ENCODE measurements at regions not wholly inside any gene's neighbourhood (a gene's known extent, or its start where the extent isn't known, plus 50 kb on each side); places are given as distances from the start of the nearest gene placed in this dataset.
A peak's percentile ranks its signal among the peaks of the same experiment; 100 is the strongest.

DNA sequence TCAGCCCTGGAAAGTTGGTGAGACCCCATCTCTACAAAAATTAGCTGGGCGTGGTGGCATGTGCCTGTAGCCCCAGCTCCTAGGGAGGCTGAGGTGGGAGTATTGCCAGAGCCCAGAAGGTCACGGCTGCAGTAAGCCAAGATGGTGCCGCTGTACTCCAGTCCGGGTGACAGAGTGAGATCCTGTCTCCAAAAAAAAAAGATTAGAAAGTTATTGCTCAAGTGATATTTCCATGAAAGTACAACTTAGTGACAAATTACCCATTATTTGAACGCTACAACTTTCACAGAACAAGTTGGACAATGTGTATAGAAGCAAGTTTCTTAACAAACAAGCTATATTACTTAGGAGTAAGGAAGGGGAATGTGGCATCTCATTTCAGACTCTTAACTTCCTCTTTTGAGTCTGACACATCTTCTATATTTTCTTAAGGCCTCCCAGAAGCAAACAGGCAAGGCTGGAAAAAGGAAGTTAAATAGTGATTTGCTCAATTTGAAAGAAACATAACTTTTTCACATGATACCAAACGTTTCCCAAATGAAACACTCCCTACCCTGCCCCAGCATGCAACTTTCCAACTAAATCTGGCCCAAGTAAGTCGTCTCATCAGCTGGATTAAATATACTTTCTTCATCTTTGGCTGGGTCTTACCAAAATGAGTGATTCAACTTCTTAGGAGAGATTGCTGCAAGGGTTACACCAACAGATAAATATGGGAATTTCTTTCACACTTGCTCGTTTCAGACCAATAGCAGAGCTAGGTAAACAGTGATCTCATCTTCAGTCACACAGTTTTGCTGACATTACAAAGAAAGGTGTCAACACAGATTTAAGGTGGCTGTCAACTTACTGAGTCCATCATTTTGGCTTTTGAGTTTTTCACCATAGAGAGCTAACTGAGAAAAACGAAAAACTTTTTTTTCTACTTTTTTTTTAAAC, 66.3 kb upstream of the KLF6 start:
- no peak for TF ChIP-seq CTCF (IDR thresholded peaks at IDR 0.05)
- DNase-seq (ENCODE audit: low spot score), result no peak
- Histone ChIP-seq H3K27ac (peak overlapping the region; percentile 80 to 82), H3K4me3 (no peak overlapping the region)

DNA sequence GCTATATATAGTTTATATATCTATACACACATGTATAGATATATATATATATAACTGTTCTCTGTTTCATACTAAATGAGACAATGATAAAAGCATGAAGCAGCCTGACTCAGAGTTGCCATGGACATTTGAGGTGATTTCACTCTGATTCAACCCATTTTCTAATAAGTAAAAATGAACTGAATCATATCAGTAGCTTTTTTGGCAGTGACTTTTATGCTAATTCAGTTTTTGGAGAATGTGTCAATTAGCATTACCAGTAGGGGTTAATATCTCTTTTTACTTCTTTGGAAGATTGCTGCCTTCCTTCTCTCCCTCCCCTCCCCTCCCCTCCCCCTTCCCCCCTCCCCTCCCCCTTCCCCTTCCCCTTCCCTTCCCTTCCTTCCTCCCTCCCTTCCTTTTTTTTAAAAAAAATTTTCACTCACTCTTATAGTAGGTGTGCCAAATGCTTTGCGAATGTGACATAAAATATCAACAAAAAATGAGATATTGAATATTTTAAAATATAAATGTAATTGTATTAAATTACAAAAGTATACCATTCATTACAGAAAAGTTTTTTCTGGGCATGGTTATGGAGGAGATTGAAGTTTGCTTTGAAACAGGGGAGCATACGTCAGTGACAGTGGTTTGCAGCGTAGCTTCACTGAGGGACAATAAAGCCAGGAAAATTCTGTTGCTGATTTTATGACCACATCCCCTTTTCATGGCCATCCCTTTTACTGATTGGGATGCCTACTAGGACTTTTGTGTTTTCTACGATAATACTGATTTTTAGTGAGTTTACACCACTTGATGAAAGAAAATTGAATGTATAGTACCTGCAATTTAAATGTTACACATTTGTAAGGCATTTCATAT, 64.0 kb upstream of the KLF6 start:
- Histone ChIP-seq H3K4me3 (no peak overlapping the region), H3K27ac (peak overlapping the region in 1 of 2 donors; percentile 14)
- no peak for DNase-seq (ENCODE audit: low spot score)
- no peak for TF ChIP-seq CTCF (IDR thresholded peaks at IDR 0.05)

- Histone ChIP-seq H3K27ac (no peak overlapping the region), H3K4me3 (no peak overlapping the region)
- DNase-seq (ENCODE audit: low spot score), result no peak
- TF ChIP-seq CTCF (IDR thresholded peaks at IDR 0.05), result no peak
Measured at GRCh38 chr10:3848005-3848774, 63.2 kb upstream of the KLF6 start.

DNA sequence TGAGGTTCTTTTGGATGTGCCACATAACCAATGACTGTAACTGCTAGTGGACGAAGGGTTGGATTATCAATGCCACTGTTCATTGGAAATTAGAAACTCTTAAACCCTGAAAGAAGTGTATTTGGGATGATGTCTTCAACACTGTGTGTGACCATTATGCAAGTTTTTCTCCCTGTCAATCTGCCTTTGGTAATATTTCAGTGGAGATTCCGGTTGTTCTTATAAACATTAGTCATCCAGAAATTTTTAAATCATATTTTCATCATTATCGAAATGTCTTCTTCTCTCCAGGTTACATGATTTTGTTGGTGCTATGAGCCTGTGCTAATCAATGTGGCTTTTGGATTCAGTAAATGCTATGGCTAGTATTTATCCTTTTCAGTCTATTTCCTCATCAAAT, 61.7 kb upstream of the KLF6 start:
- no peak for DNase-seq (ENCODE audit: low spot score)
- TF ChIP-seq CTCF (IDR thresholded peaks at IDR 0.05), result no peak
- no peak overlapping the region for H3K27ac ChIP-seq
- H3K4me3 ChIP-seq, result no peak overlapping the region

DNA sequence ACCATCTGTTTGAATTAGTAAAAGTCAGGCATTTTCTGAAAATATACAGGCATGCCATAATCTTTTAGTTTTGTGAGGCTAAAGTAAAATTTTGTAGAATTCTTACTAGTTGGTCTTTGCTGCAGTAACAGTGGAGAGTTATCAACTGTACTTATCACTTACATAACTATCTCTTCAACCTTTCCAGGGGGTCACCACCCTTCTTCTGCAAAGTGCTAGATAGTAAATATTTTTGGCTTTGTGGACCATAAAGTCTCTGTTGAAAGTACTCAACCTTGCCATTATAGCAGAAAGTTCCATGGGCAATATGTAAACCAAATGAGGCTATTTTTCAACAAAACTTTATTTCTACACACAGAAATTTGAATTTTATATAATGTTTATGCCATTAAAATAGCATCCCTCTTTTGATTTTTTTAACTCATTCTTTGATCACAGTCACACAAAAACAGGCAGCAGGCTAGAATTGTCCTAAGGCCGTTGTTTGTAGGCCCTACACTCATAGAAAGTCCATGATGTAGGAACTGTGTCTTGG, 59.5 kb upstream of the KLF6 start:
- no peak for TF ChIP-seq CTCF (IDR thresholded peaks at IDR 0.05)
- no peak overlapping the region for H3K27ac ChIP-seq
- H3K4me3 ChIP-seq, result no peak overlapping the region
- no peak for DNase-seq (ENCODE audit: low spot score)
